BJ (cell line): ENCODE measurements at regions not wholly inside any gene's neighbourhood (a gene's known extent, or its start where the extent isn't known, plus 50 kb on each side); places are given as distances from the start of the nearest gene placed in this dataset.
A peak's percentile ranks its signal among the peaks of the same experiment; 100 is the strongest.

Experiments used
- CTCF ChIA-PET: fragments of 350-600 bp; formaldehyde crosslinking; extraction: SDS; loops from one replicate; lab custom pipeline; 2021; ENCODE audit warnings: antibody characterized with exemption, inconsistent platforms; lab: Yijun Ruan, JAX
- POLR2A ChIA-PET: fragments of 300-600 bp; sonication (Branson Sonifier 250); formaldehyde crosslinking; extraction: SDS; loops from one replicate; lab custom pipeline; 2021; ENCODE audit warnings: antibody characterized with exemption; lab: Charles Lee
- DNase-seq: peaks from one replicate; pipeline ENCODE4 v3.0.0-alpha.2; 2011; ENCODE audit warnings: low read depth
- H3K27me3 ChIP-seq: 2 replicates; pipeline ENCODE4 v1.6.0; 2011; ENCODE audit warnings: low read length; ENCODE audit not compliant: control insufficient read depth, insufficient read depth
- H3K36me3 ChIP-seq: 2 replicates; pipeline ENCODE4 v1.5.1; 2011; ENCODE audit warnings: low read length; ENCODE audit not compliant: control insufficient read depth, insufficient read depth
- H3K4me3 ChIP-seq: 2 replicates; pipeline ENCODE4 v1.5.1; 2011; ENCODE audit warnings: low read depth, mild to moderate bottlenecking, control low read depth, low read length
- CTCF ChIP-seq: IDR thresholded peaks from 2 replicates; pipeline ENCODE4 v1.5.1; 2011; ENCODE audit warnings: low read depth, mild to moderate bottlenecking, control low read depth, inconsistent platforms, low read length, moderate library complexity; ENCODE audit not compliant: insufficient read depth

GRCh38 chr2:118738524-118739308, 108.7 kb downstream of the EN1 start:
- DNase-seq = peak; percentile 81
- Histone ChIP-seq H3K4me3 (no peak overlapping the region), H3K27me3 (no peaks in the 10 kb centered on the region), H3K36me3 (no peaks in the 10 kb centered on the region)
- CTCF ChIA-PET = no interaction called here
- TF ChIP-seq CTCF = no peak
- POLR2A ChIA-PET = no interaction called here

- H3K27me3 ChIP-seq = no peaks in the 10 kb centered on the region
- H3K36me3 ChIP-seq = no peaks in the 10 kb centered on the region
- POLR2A ChIA-PET = no interaction called here
- no peak overlapping the region for H3K4me3 ChIP-seq
- TF ChIP-seq CTCF = no peak
- CTCF ChIA-PET = no interaction called here
- no peak for DNase-seq
Measured at GRCh38 chr2:118738106-118738505, 109.3 kb downstream of the EN1 start.

GRCh38 chr2:118737684-118738083, 109.8 kb downstream of the EN1 start:
- POLR2A ChIA-PET = no interaction called here
- CTCF ChIA-PET = no interaction called here
- H3K4me3 ChIP-seq = no peak overlapping the region
- DNase-seq = no peak
- no peak for TF ChIP-seq CTCF
- no peaks in the 10 kb centered on the region for H3K36me3 ChIP-seq
- H3K27me3 ChIP-seq = no peaks in the 10 kb centered on the region

- no peak for DNase-seq
- POLR2A ChIA-PET = no interaction called here
- CTCF ChIA-PET = no interaction called here
- Histone ChIP-seq H3K4me3 (no peak overlapping the region), H3K36me3 (no peaks in the 10 kb centered on the region), H3K27me3 (no peaks in the 10 kb centered on the region; the same call in 1 of the 2 replicates)
- no peak for TF ChIP-seq CTCF
Measured at GRCh38 chr2:118732432-118732831, 115.0 kb downstream of the EN1 start.

- Histone ChIP-seq H3K4me3 (no peak overlapping the region), H3K27me3 (no peaks in the 10 kb centered on the region; the same call in 1 of the 2 replicates), H3K36me3 (no peaks in the 10 kb centered on the region)
- POLR2A ChIA-PET = no interaction called here
- CTCF ChIA-PET = no interaction called here
- DNase-seq = no peak
- no peak for TF ChIP-seq CTCF
Measured at GRCh38 chr2:118731413-118731812, 116.0 kb downstream of the EN1 start.
